PFSK-1 (cell line): ENCODE measurements at regions not wholly inside any gene's neighbourhood (a gene's known extent, or its start where the extent isn't known, plus 50 kb on each side); places are given as distances from the start of the nearest gene placed in this dataset.

Source experiments
- FOXP2 ChIP-seq: optimal IDR thresholded peaks from 2 replicates; pipeline ENCODE3; 2011; ENCODE audit warnings: borderline replicate concordance, control low read depth, inconsistent platforms; ENCODE audit not compliant: insufficient read depth; ENCODE audit errors: extremely low read length, extremely low read depth
- POLR2AphosphoS5 ChIP-seq: IDR thresholded peaks from 2 replicates; pipeline ENCODE4 v1.6.1; 2012; ENCODE audit warnings: low read depth, mild to moderate bottlenecking, control low read depth, low read length, moderate library complexity
- SIN3A ChIP-seq: IDR thresholded peaks from 2 replicates; pipeline ENCODE4 v1.6.1; 2012; ENCODE audit warnings: mild to moderate bottlenecking, low read length, moderate library complexity, borderline replicate concordance; ENCODE audit not compliant: insufficient read depth
- TAF1 ChIP-seq: IDR thresholded peaks from 2 replicates; pipeline ENCODE4 v1.6.1; 2012; ENCODE audit warnings: low read length, control low read depth, borderline replicate concordance; ENCODE audit not compliant: insufficient read depth
- TF ChIP-seq, protein P1 (sequence below), 2 experiments: IDR thresholded peaks; 2 replicates each; pipeline versions ENCODE4 v1.6.1 to v1.8.0; 2011 to 2012; ENCODE audit warnings: low read depth in 2 of 2, low read length in 2 of 2, control low read depth in 1 of 2, inconsistent platforms in 1 of 2, mild to moderate bottlenecking in 1 of 2, moderate library complexity in 1 of 2; ENCODE audit not compliant: insufficient read depth in 1 of 2

DNA sequence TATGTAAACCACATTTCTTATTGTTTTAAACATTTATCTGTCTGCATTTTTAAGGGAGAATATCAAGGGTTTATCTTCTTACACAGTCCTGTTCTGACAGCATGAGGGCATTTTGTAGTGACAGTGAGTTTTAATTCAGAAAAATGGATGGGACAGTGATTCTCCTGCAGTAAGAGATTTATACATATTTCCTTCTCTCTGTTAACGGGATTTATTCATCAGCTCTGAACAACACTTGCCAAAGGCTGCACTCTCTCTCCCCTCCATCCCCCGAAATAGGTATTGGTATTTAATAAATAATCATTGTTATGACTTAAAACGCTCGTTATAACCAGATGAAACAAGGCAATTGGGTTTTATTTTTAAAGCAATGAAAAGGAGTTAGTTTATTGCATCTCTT is 410.9 kb downstream of the STIM2 start:
- TF ChIP-seq, protein P1, sequence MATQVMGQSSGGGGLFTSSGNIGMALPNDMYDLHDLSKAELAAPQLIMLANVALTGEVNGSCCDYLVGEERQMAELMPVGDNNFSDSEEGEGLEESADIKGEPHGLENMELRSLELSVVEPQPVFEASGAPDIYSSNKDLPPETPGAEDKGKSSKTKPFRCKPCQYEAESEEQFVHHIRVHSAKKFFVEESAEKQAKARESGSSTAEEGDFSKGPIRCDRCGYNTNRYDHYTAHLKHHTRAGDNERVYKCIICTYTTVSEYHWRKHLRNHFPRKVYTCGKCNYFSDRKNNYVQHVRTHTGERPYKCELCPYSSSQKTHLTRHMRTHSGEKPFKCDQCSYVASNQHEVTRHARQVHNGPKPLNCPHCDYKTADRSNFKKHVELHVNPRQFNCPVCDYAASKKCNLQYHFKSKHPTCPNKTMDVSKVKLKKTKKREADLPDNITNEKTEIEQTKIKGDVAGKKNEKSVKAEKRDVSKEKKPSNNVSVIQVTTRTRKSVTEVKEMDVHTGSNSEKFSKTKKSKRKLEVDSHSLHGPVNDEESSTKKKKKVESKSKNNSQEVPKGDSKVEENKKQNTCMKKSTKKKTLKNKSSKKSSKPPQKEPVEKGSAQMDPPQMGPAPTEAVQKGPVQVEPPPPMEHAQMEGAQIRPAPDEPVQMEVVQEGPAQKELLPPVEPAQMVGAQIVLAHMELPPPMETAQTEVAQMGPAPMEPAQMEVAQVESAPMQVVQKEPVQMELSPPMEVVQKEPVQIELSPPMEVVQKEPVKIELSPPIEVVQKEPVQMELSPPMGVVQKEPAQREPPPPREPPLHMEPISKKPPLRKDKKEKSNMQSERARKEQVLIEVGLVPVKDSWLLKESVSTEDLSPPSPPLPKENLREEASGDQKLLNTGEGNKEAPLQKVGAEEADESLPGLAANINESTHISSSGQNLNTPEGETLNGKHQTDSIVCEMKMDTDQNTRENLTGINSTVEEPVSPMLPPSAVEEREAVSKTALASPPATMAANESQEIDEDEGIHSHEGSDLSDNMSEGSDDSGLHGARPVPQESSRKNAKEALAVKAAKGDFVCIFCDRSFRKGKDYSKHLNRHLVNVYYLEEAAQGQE (IDR thresholded peaks at IDR 0.05; ENCODE audit: insufficient read depth in 1 of 2, low read depth in 2 of 2, low read length in 2 of 2), result no peak
- TF ChIP-seq TAF1 (no peak), SIN3A (no peak), POLR2AphosphoS5 (no peak), FOXP2 (no peak)

DNA sequence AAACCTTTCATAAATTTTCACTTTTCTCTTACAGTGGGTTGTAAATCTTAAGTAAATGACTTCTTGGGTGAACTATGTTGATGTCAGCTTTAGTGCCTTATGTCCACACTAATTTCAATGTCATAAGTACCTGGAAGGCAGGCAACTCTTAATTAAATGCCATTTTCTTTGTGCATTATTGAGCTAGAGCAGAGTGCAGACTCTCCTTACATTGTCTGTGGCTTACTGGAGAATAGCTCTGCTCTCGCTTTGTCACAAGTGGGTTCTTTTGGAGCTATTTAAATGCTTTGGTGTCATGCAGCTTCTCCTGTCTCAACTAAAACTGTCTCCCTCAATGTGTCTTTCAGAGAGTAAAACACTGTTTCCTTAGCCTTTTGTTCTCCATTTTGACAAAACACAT is 411.6 kb downstream of the STIM2 start:
- TF ChIP-seq, protein P1 (IDR thresholded peaks at IDR 0.05; ENCODE audit: insufficient read depth in 1 of 2, low read depth in 2 of 2, low read length in 2 of 2), result no peak
- no peak for TF ChIP-seq TAF1
- TF ChIP-seq FOXP2, result no peak
- no peak for TF ChIP-seq SIN3A

DNA sequence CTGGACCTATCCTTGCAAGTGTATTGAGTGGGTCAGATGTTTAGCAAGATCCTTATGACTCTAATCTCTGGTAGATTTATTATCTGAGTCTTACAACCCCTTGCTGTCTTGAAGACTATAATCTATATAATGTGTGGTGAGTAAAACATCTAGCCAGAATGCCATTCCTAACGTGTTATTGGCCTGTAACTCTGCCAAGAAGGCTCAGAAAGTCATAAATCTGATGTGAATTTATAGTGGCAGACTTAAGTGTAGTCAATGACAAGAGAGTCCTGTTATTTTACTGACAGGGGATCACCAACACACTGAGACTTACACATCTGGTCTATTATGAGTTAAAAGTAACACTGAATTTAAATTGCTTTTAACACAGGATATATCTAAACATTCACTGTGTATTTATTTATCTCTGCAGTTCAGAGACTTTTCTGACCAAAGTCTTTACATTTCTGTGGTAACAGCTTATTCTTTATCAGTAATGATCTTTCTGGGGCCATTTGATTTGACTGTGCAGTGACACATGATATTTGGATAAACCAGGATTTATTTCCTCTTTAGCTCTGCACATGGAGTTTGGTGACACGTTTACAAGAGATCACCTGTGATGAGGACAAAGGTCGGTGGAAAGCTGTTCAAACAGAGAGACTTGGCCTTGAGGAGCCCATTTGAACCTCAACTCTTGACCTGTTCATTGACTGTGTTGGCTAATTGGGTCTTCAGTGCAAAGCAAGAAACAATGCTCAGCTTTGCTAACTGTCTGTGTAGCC is 415.8 kb downstream of the STIM2 start:
- TF ChIP-seq, protein P1 (IDR thresholded peaks at IDR 0.05; ENCODE audit: insufficient read depth in 1 of 2, low read depth in 2 of 2, low read length in 2 of 2), result no peak
- TF ChIP-seq POLR2AphosphoS5 (no peak), TAF1 (no peak), FOXP2 (no peak), SIN3A (no peak)

DNA sequence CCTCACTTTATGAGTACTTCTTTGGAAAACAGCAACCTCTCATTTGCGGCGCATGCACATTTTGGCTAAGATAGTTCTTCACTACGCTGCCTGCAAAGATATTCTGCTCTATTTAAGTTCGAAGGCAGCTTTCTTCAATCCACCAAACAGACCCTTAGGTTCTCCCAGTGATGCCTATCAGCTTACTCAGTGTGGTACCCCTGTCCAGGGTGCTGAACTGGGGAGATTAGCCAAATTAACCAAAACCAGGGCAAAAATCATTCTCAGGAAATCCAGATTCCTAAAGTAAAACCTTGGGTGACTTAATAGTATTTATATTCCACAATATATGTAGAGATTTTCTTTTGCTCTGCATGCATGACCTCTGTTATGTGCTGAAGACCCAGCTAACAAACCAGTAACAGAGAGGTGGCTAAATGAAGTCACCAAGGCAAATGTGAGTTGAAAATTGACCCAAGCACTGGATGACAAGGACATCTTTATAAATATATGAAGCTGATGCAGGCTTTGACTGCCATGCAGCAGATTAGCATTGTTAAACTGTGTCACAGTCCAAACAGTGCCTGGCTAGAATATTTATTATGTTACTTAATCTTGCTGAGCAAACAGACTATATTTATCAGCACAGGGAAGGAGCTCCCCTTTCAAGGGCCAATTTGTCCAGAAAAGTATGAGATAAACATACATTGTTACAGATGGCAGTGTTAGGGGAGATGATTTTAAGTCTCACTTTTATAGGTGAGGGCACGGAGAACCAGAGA is 418.2 kb downstream of the STIM2 start:
- TF ChIP-seq POLR2AphosphoS5, result no peak
- TF ChIP-seq TAF1, result no peak
- TF ChIP-seq FOXP2, result no peak
- TF ChIP-seq SIN3A, result no peak
- TF ChIP-seq, protein P1 (IDR thresholded peaks at IDR 0.05; ENCODE audit: insufficient read depth in 1 of 2, low read depth in 2 of 2, low read length in 2 of 2), result peak; percentile 81 to 97

DNA sequence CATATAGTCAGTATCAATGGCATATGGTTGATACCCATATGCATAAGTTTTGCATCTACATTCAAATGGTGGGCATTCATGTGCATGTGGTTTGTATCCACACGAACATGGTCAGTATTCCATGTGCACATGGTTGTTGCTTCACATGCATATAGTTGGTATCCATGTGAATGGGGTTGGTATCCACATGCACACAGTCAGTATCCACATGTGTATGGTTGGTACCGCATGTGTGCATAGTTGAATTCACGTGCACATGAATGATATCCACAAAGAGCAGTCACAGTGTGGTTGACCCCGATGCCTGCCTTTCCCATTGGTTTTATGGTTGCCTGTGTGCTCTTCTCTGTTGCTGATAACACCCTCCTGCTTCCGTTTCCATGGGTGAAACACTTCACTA is 427.9 kb downstream of the STIM2 start:
- TF ChIP-seq, protein P1 (IDR thresholded peaks at IDR 0.05; ENCODE audit: insufficient read depth in 1 of 2, low read depth in 2 of 2, low read length in 2 of 2), result no peak
